ENCODE measurements at regions not wholly inside any gene's neighbourhood (a gene's known extent, or its start where the extent isn't known, plus 50 kb on each side); places are given as distances from the start of the nearest gene placed in this dataset.

DNA sequence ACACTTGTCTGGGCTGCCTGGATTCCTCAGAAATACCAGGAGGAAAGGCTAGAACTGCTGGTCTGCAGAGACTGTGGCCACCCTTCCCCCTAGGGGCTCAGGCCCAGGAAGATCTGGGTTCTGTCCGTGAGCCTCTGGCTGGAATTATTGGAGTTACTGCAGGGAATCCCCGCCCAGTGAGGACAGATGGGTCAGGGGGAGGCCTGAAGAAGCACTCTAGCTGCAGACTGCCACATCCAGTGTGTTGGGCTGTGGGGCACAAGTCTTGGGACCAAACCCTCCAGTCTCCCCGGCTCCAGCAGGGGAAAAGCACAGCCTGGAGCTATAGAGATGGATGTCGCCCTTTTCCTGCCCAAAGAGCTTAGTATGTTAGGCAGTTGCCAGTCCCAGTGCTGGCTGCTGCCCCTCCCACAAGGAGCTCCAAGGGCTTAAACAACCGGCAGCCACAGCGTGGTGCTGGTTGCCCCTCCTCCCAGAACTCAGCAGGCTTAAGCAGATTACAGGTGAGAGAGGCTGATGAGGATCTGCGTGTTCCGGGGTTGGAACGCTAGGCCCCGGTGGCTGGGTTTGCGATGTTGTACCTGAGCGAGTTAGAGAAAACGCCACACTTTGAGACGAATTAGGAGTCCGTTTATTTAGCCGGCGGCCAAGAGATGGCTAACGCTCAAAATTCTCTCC, 255.5 kb upstream of the LRRC7 start:
- TF ChIP-seq, protein P1, sequence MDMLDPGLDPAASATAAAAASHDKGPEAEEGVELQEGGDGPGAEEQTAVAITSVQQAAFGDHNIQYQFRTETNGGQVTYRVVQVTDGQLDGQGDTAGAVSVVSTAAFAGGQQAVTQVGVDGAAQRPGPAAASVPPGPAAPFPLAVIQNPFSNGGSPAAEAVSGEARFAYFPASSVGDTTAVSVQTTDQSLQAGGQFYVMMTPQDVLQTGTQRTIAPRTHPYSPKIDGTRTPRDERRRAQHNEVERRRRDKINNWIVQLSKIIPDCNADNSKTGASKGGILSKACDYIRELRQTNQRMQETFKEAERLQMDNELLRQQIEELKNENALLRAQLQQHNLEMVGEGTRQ (IDR thresholded peaks at IDR 0.05), result no peak
- TF ChIP-seq, protein P2, sequence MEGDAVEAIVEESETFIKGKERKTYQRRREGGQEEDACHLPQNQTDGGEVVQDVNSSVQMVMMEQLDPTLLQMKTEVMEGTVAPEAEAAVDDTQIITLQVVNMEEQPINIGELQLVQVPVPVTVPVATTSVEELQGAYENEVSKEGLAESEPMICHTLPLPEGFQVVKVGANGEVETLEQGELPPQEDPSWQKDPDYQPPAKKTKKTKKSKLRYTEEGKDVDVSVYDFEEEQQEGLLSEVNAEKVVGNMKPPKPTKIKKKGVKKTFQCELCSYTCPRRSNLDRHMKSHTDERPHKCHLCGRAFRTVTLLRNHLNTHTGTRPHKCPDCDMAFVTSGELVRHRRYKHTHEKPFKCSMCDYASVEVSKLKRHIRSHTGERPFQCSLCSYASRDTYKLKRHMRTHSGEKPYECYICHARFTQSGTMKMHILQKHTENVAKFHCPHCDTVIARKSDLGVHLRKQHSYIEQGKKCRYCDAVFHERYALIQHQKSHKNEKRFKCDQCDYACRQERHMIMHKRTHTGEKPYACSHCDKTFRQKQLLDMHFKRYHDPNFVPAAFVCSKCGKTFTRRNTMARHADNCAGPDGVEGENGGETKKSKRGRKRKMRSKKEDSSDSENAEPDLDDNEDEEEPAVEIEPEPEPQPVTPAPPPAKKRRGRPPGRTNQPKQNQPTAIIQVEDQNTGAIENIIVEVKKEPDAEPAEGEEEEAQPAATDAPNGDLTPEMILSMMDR (IDR thresholded peaks at IDR 0.05), result no peak

Measured in A549 (cell line).